GM23248 (cell line): ENCODE measurements at regions not wholly inside any gene's neighbourhood (a gene's known extent, or its start where the extent isn't known, plus 50 kb on each side); places are given as distances from the start of the nearest gene placed in this dataset.
"Not testable (repeated sequence)": the region's sequence is repeated elsewhere in the genome, so short reads cannot be mapped to it uniquely, and the experiment has no call there.

Experiments
- DNase-seq: peaks from one replicate; pipeline ENCODE4 v3.0.0-alpha.2; 2015
- H2AFZ ChIP-seq: fragments of 200-600 bp; sonication (generic); 2 replicates; pipeline ENCODE4 v1.6.1; 2016; ENCODE audit warnings: antibody characterized with exemption
- H3F3A ChIP-seq: fragments of 200-600 bp; sonication (generic); 2 replicates; pipeline ENCODE4 v1.6.1; 2016; ENCODE audit warnings: mild to moderate bottlenecking, antibody characterized with exemption, mixed run types; ENCODE audit not compliant: insufficient read depth
- H3K27ac ChIP-seq: fragments of 200-600 bp; sonication (generic); 2 replicates; pipeline ENCODE4 v1.5.1; 2016; ENCODE audit warnings: mild to moderate bottlenecking
- H3K27me3 ChIP-seq: fragments of 200-600 bp; sonication (generic); replicated peaks from 2 replicates; pipeline ENCODE4 v1.6.1; 2016; ENCODE audit warnings: mild to moderate bottlenecking; ENCODE audit not compliant: insufficient read depth
- H3K36me3 ChIP-seq: fragments of 200-600 bp; sonication (generic); 2 replicates; pipeline ENCODE4 v1.6.1; 2016; ENCODE audit warnings: low read depth, mild to moderate bottlenecking
- H3K4me1 ChIP-seq: fragments of 200-600 bp; sonication (generic); 2 replicates; pipeline ENCODE4 v1.6.1; 2016; ENCODE audit warnings: mild to moderate bottlenecking; ENCODE audit not compliant: insufficient read depth
- H3K4me2 ChIP-seq: fragments of 200-600 bp; sonication (generic); one replicate; pipeline ENCODE4 v1.6.1; 2016; ENCODE audit warnings: mild to moderate bottlenecking; ENCODE audit not compliant: unreplicated experiment
- H3K4me3 ChIP-seq: fragments of 200-600 bp; sonication (generic); 2 replicates; pipeline ENCODE4 v1.5.1; 2016; ENCODE audit warnings: mild to moderate bottlenecking
- H3K79me2 ChIP-seq: fragments of 200-600 bp; sonication (generic); 2 replicates; pipeline ENCODE4 v1.6.1; 2016; ENCODE audit warnings: mild to moderate bottlenecking; ENCODE audit not compliant: insufficient read depth
- H3K9ac ChIP-seq: fragments of 200-600 bp; sonication (generic); 2 replicates; pipeline ENCODE4 v1.6.1; 2016; ENCODE audit warnings: mild to moderate bottlenecking
- H3K9me2 ChIP-seq: fragments of 200-600 bp; sonication (generic); 2 replicates; pipeline ENCODE4 v1.6.1; 2016; ENCODE audit warnings: mixed run types, mild to moderate bottlenecking, moderate library complexity; ENCODE audit not compliant: insufficient read depth
- H3K9me3 ChIP-seq: fragments of 200-600 bp; sonication (generic); one replicate; pipeline ENCODE4 v1.6.1; 2017; ENCODE audit warnings: low read depth
- H4K20me1 ChIP-seq: fragments of 200-600 bp; sonication (generic); 2 replicates; pipeline ENCODE4 v1.6.0; 2016; ENCODE audit not compliant: insufficient read depth
- EZH2 ChIP-seq: fragments of 200-600 bp; sonication (generic); IDR thresholded peaks from 2 replicates; pipeline ENCODE4 v1.6.1; 2018; ENCODE audit warnings: antibody characterized with exemption, mild to moderate bottlenecking; ENCODE audit not compliant: insufficient read depth, poor library complexity, severe bottlenecking
- EZH2phosphoT487 ChIP-seq: fragments of 200-600 bp; sonication (generic); IDR thresholded peaks from 2 replicates; pipeline ENCODE4 v1.6.1; 2018; ENCODE audit warnings: antibody characterized with exemption, moderate library complexity, mild to moderate bottlenecking, low read depth; ENCODE audit not compliant: insufficient read depth
- WGBS, 2 experiments: methylation state at CpG; one replicate each; pipeline ENCODE4 v1.1.6; 2015 to 2017; ENCODE audit warnings: low lambda C conversion rate in 2 of 2, low coverage in 1 of 2; ENCODE audit errors: missing lambda C conversion rate in 2 of 2; 5-methylcytosine and 5-hydroxymethylcytosine counted together
- in situ Hi-C: fragments of 300-500 bp; cut with MboI; formaldehyde crosslinking; loops from 2 replicates; pipeline ENCODE4 v1.15.0; 2020

GRCh38 chr20:30487947-30488926 is 769.2 kb upstream of the DEFB115 start:
- Histone ChIP-seq H3K9ac (no peak overlapping the region), H3K4me1 (no peaks in the 10 kb centered on the region), H3K27ac (no peak overlapping the region), H3K9me3 (no peaks in the 10 kb centered on the region), H3K4me2 (no peak overlapping the region), H3K36me3 (no peaks in the 10 kb centered on the region), H4K20me1 (no peaks in the 10 kb centered on the region), H2AFZ (no peak overlapping the region), H3F3A (no peaks in the 10 kb centered on the region), H3K4me3 (no peak overlapping the region), H3K9me2 (no peaks in the 10 kb centered on the region), H3K79me2 (no peaks in the 10 kb centered on the region), H3K27me3 (no peaks in the 10 kb centered on the region)
- 32 to 41% methylated on average over 38 to 73 of the region's 97 CpGs for WGBS, 2 experiments
- no peak for TF ChIP-seq EZH2phosphoT487
- no peak for DNase-seq
- in situ Hi-C loops: no loop called here

- H3K36me3 ChIP-seq: no peaks in the 10 kb centered on the region
- DNase-seq: no peak
- no peaks in the 10 kb centered on the region for H3K4me1 ChIP-seq
- H3K9ac ChIP-seq: no peak overlapping the region
- H3K4me2 ChIP-seq: no peak overlapping the region
- TF ChIP-seq EZH2phosphoT487: no peak
- no peaks in the 10 kb centered on the region for H3K9me2 ChIP-seq
- H4K20me1 ChIP-seq: no peaks in the 10 kb centered on the region
- no peaks in the 10 kb centered on the region for H3F3A ChIP-seq
- in situ Hi-C loops: no loop called here
- no peak overlapping the region for H3K4me3 ChIP-seq
- no peaks in the 10 kb centered on the region for H3K9me3 ChIP-seq
- no peak overlapping the region for H2AFZ ChIP-seq
- H3K27me3 ChIP-seq: no peaks in the 10 kb centered on the region
- H3K79me2 ChIP-seq: no peaks in the 10 kb centered on the region
- 25 to 32% methylated on average over 46 to 55 of the region's 56 CpGs for WGBS, 2 experiments
- H3K27ac ChIP-seq: no peak overlapping the region
These were observed 768.4 kb upstream of the DEFB115 start for GRCh38 chr20:30488941-30489613.

GRCh38 chr20:30489614-30490003 is 767.9 kb upstream of the DEFB115 start:
- no peaks in the 10 kb centered on the region for H3F3A ChIP-seq
- H3K4me3 ChIP-seq: no peak overlapping the region
- no peak for TF ChIP-seq EZH2
- TF ChIP-seq EZH2phosphoT487: no peak
- 44 to 56% methylated on average over 22 to 29 of the region's 29 CpGs for WGBS, 2 experiments
- DNase-seq: no peak
- H3K9me3 ChIP-seq: no peaks in the 10 kb centered on the region
- in situ Hi-C loops: no loop called here
- H3K79me2 ChIP-seq: no peaks in the 10 kb centered on the region
- no peaks in the 10 kb centered on the region for H3K4me1 ChIP-seq
- H2AFZ ChIP-seq: no peak overlapping the region
- no peak overlapping the region for H3K4me2 ChIP-seq
- no peaks in the 10 kb centered on the region for H3K36me3 ChIP-seq
- H3K27me3 ChIP-seq: no peaks in the 10 kb centered on the region
- no peak overlapping the region for H3K27ac ChIP-seq
- no peaks in the 10 kb centered on the region for H4K20me1 ChIP-seq
- no peaks in the 10 kb centered on the region for H3K9me2 ChIP-seq
- no peak overlapping the region for H3K9ac ChIP-seq

- no peaks in the 10 kb centered on the region for H3F3A ChIP-seq
- TF ChIP-seq EZH2 (no peak), EZH2phosphoT487 (no peak)
These were observed 766.4 kb upstream of the DEFB115 start for GRCh38 chr20:30491016-30491415.

GRCh38 chr20:30496656-30497055 is 760.8 kb upstream of the DEFB115 start:
- H3K9ac ChIP-seq, H4K20me1 ChIP-seq, H3K4me3 ChIP-seq, H3K9me2 ChIP-seq, H3K27ac ChIP-seq, H3K4me1 ChIP-seq, DNase-seq, H3K27me3 ChIP-seq, H3K9me3 ChIP-seq, in situ Hi-C loops, H2AFZ ChIP-seq, H3K4me2 ChIP-seq, H3K36me3 ChIP-seq, H3K79me2 ChIP-seq, H3F3A ChIP-seq: not testable (repeated sequence)
- WGBS, 2 experiments: 38 to 44% methylated on average over 10 to 16 of the region's 16 CpGs

More at GRCh38 chr20:30491016-30491415, 766.4 kb upstream of the DEFB115 start:
- Histone ChIP-seq H4K20me1 (no peaks in the 10 kb centered on the region), H3K9me3 (no peaks in the 10 kb centered on the region), H3K9me2 (no peaks in the 10 kb centered on the region), H3K4me1 (no peaks in the 10 kb centered on the region), H3K27ac (no peak overlapping the region), H3K79me2 (no peaks in the 10 kb centered on the region), H3K36me3 (no peaks in the 10 kb centered on the region), H3K27me3 (no peaks in the 10 kb centered on the region), H3K4me2 (no peak overlapping the region), H2AFZ (no peak overlapping the region), H3K4me3 (no peak overlapping the region), H3K9ac (no peak overlapping the region)
- DNase-seq: no peak
- in situ Hi-C loops: no loop called here
- WGBS, 2 experiments: 58 to 61% methylated on average over 15 of the region's 15 CpGs

GRCh38 chr20:30497191-30497590 is 760.3 kb upstream of the DEFB115 start:
- WGBS, 2 experiments: 60 to 67% methylated on average over 6 to 15 of the region's 15 CpGs
- in situ Hi-C loops, H3K36me3 ChIP-seq, H3K27me3 ChIP-seq, H3K4me1 ChIP-seq, DNase-seq, H3K9me3 ChIP-seq, H2AFZ ChIP-seq, H3K4me3 ChIP-seq, H3F3A ChIP-seq, H3K9me2 ChIP-seq, H3K27ac ChIP-seq, H3K4me2 ChIP-seq, H4K20me1 ChIP-seq, H3K79me2 ChIP-seq, H3K9ac ChIP-seq: not testable (repeated sequence)
